ENCODE measurements at regions not wholly inside any gene's neighbourhood (a gene's known extent, or its start where the extent isn't known, plus 50 kb on each side); places are given as distances from the start of the nearest gene placed in this dataset.

GRCh38 chr3:110968076-110968475 is 103.5 kb upstream of the NECTIN3 start:
- no peak for TF ChIP-seq CTCF (IDR thresholded peaks at IDR 0.05; ENCODE audit: insufficient read depth, low read depth, low read length)
- DNase-seq (ENCODE audit: low read depth) = no peak
- H3K4me3 ChIP-seq (ENCODE audit: low read depth, low read length) = no peak overlapping the region

GRCh38 chr3:110969229-110970211 is 102.1 kb upstream of the NECTIN3 start:
- no peak for DNase-seq (ENCODE audit: low read depth)
- no peak for TF ChIP-seq CTCF (IDR thresholded peaks at IDR 0.05; ENCODE audit: insufficient read depth, low read depth, low read length)
- H3K4me3 ChIP-seq (ENCODE audit: low read depth, low read length) = no peak overlapping the region

GRCh38 chr3:110971010-110971601 is 100.5 kb upstream of the NECTIN3 start:
- no peak for DNase-seq (ENCODE audit: low read depth)
- no peak for TF ChIP-seq CTCF (IDR thresholded peaks at IDR 0.05; ENCODE audit: insufficient read depth, low read depth, low read length)
- H3K4me3 ChIP-seq (ENCODE audit: low read depth, low read length) = no peak overlapping the region

GRCh38 chr3:110973263-110973895 is 98.2 kb upstream of the NECTIN3 start:
- TF ChIP-seq CTCF (IDR thresholded peaks at IDR 0.05; ENCODE audit: insufficient read depth, low read depth, low read length) = no peak
- no peak overlapping the region for H3K4me3 ChIP-seq (ENCODE audit: low read depth, low read length)
- DNase-seq (ENCODE audit: low read depth) = no peak

- no peak for TF ChIP-seq CTCF (IDR thresholded peaks at IDR 0.05; ENCODE audit: insufficient read depth, low read depth, low read length)
- DNase-seq (ENCODE audit: low read depth) = no peak
- H3K4me3 ChIP-seq (ENCODE audit: low read depth, low read length) = no peak overlapping the region
These were observed 96.7 kb upstream of the NECTIN3 start for GRCh38 chr3:110974902-110975301.

GRCh38 chr3:110984456-110985250 is 87.0 kb upstream of the NECTIN3 start:
- no peak for DNase-seq (ENCODE audit: low read depth)
- H3K4me3 ChIP-seq (ENCODE audit: low read depth, low read length) = no peak overlapping the region
- no peak for TF ChIP-seq CTCF (IDR thresholded peaks at IDR 0.05; ENCODE audit: insufficient read depth, low read depth, low read length)
